ENCODE measurements at regions not wholly inside any gene's neighbourhood (a gene's known extent, or its start where the extent isn't known, plus 50 kb on each side); places are given as distances from the start of the nearest gene placed in this dataset.

DNA sequence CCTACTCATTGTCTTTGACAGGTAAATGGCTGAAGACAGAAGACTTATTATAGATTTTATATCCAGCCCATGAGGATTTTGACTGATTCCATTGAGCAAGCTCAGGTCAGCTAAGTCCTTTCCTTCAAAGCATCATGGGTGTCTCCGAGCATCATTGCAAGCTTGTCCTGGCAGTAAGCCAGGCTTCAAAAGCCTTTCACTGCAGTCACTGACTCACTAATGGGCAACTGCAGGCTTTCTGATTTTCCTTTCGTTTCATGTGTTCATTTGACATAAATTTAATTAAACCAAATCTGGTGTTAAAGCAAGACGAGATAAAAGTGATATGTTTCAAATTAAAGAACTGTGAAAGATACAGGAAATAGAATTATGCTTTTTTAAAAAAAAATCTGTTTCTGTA, 426.2 kb downstream of the ANXA1 start:
- no peak for TF ChIP-seq POLR2A (IDR thresholded peaks at IDR 0.05; ENCODE audit: low read depth)
- TF ChIP-seq, protein P1, sequence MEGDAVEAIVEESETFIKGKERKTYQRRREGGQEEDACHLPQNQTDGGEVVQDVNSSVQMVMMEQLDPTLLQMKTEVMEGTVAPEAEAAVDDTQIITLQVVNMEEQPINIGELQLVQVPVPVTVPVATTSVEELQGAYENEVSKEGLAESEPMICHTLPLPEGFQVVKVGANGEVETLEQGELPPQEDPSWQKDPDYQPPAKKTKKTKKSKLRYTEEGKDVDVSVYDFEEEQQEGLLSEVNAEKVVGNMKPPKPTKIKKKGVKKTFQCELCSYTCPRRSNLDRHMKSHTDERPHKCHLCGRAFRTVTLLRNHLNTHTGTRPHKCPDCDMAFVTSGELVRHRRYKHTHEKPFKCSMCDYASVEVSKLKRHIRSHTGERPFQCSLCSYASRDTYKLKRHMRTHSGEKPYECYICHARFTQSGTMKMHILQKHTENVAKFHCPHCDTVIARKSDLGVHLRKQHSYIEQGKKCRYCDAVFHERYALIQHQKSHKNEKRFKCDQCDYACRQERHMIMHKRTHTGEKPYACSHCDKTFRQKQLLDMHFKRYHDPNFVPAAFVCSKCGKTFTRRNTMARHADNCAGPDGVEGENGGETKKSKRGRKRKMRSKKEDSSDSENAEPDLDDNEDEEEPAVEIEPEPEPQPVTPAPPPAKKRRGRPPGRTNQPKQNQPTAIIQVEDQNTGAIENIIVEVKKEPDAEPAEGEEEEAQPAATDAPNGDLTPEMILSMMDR (IDR thresholded peaks at IDR 0.05) = no peak

Data from esophagus muscularis mucosa (tissue), 3 donors.